HepG2 (cell line): ENCODE measurements at regions not wholly inside any gene's neighbourhood (a gene's known extent, or its start where the extent isn't known, plus 50 kb on each side); places are given as distances from the start of the nearest gene placed in this dataset.

Experiments used
- ATRX ChIP-seq: sonication (generic); formaldehyde crosslinking; IDR thresholded peaks from 2 replicates; pipeline ENCODE4 v1.4.0; 2020; ENCODE audit warnings: missing genetic modification reagents, borderline replicate concordance
- HNF4G ChIP-seq, 2 experiments: sonication (generic) in 1 of 2; formaldehyde crosslinking in 1 of 2; IDR thresholded peaks; 2 replicates each; pipeline versions ENCODE4 v1.4.0 to v1.6.1; 2011 to 2020; ENCODE audit warnings: borderline replicate concordance in 2 of 2, low read depth in 2 of 2, mild to moderate bottlenecking in 2 of 2, low read length in 1 of 2, missing genetic modification reagents in 1 of 2, moderate library complexity in 1 of 2
- MXD3 ChIP-seq: IDR thresholded peaks from 2 replicates; pipeline ENCODE4 v1.6.1; 2016; ENCODE audit warnings: mild to moderate bottlenecking, missing biosample characterization, missing genetic modification reagents
- NBN ChIP-seq: fragments of 450-650 bp; conservative IDR thresholded peaks from 2 replicates; pipeline ENCODE4 v1.6.1; 2017
- PAF1 ChIP-seq: IDR thresholded peaks from 2 replicates; pipeline ENCODE4 v1.6.1; 2016; ENCODE audit warnings: missing genetic modification reagents, missing compliant biosample characterization
- ZMAT3 ChIP-seq: sonication (generic); formaldehyde crosslinking; conservative IDR thresholded peaks from 2 replicates; pipeline ENCODE4 v1.7.0; 2021; ENCODE audit warnings: missing genetic modification reagents
- ZNF276 ChIP-seq: sonication (generic); formaldehyde crosslinking; IDR thresholded peaks from 2 replicates; pipeline ENCODE4 v1.4.0; 2020; ENCODE audit warnings: mild to moderate bottlenecking, low read depth, missing genetic modification reagents
- ZNF451 ChIP-seq: sonication (generic); formaldehyde crosslinking; IDR thresholded peaks from 2 replicates; pipeline ENCODE4 v1.5.0; 2020; ENCODE audit warnings: mild to moderate bottlenecking, missing genetic modification reagents
- ZNF737 ChIP-seq: sonication (generic); formaldehyde crosslinking; IDR thresholded peaks from 2 replicates; pipeline ENCODE4 v1.5.0; 2020; ENCODE audit warnings: missing genetic modification reagents, mild to moderate bottlenecking, borderline replicate concordance
- ZNF75D ChIP-seq: sonication (generic); formaldehyde crosslinking; IDR thresholded peaks from 2 replicates; pipeline ENCODE4 v1.8.1; 2023; ENCODE audit warnings: missing genetic modification reagents, mild to moderate bottlenecking, borderline replicate concordance
- TF ChIP-seq, protein P1 (sequence below): sonication (generic); formaldehyde crosslinking; IDR thresholded peaks from 2 replicates; pipeline ENCODE4 v1.5.1; 2020; ENCODE audit warnings: missing genetic modification reagents, mild to moderate bottlenecking, borderline replicate concordance
- TF ChIP-seq, protein P2 (sequence below): sonication (generic); formaldehyde crosslinking; IDR thresholded peaks from 2 replicates; pipeline ENCODE4 v1.4.0; 2020; ENCODE audit warnings: missing genetic modification reagents
- TF ChIP-seq, protein P3 (sequence below): sonication (generic); formaldehyde crosslinking; IDR thresholded peaks from 2 replicates; pipeline ENCODE4 v1.5.0; 2020; ENCODE audit warnings: missing genetic modification reagents, mild to moderate bottlenecking, borderline replicate concordance

- TF ChIP-seq, protein P1, sequence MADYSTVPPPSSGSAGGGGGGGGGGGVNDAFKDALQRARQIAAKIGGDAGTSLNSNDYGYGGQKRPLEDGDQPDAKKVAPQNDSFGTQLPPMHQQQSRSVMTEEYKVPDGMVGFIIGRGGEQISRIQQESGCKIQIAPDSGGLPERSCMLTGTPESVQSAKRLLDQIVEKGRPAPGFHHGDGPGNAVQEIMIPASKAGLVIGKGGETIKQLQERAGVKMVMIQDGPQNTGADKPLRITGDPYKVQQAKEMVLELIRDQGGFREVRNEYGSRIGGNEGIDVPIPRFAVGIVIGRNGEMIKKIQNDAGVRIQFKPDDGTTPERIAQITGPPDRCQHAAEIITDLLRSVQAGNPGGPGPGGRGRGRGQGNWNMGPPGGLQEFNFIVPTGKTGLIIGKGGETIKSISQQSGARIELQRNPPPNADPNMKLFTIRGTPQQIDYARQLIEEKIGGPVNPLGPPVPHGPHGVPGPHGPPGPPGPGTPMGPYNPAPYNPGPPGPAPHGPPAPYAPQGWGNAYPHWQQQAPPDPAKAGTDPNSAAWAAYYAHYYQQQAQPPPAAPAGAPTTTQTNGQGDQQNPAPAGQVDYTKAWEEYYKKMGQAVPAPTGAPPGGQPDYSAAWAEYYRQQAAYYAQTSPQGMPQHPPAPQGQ = no peak
- TF ChIP-seq ZNF75D (CRISPR knock-in tag) (no peak), MXD3 (CRISPR knock-in tag) (no peak), ZNF276 (CRISPR knock-in tag) (no peak), ZNF737 (CRISPR knock-in tag) (no peak), NBN (no peak), HNF4G (IDR thresholded peaks at IDR 0.05; ENCODE audit: borderline replicate concordance, low read depth, low read length) (no peak), HNF4G (CRISPR knock-in tag; IDR thresholded peaks at IDR 0.05; ENCODE audit: borderline replicate concordance, low read depth) (no peak), PAF1 (CRISPR knock-in tag) (no peak), ATRX (CRISPR knock-in tag) (no peak), ZMAT3 (no peak), ZNF451 (CRISPR knock-in tag) (no peak)
- TF ChIP-seq, protein P2, sequence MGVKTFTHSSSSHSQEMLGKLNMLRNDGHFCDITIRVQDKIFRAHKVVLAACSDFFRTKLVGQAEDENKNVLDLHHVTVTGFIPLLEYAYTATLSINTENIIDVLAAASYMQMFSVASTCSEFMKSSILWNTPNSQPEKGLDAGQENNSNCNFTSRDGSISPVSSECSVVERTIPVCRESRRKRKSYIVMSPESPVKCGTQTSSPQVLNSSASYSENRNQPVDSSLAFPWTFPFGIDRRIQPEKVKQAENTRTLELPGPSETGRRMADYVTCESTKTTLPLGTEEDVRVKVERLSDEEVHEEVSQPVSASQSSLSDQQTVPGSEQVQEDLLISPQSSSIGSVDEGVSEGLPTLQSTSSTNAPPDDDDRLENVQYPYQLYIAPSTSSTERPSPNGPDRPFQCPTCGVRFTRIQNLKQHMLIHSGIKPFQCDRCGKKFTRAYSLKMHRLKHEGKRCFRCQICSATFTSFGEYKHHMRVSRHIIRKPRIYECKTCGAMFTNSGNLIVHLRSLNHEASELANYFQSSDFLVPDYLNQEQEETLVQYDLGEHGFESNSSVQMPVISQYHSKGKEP (CRISPR knock-in tag) = no peak
- TF ChIP-seq, protein P3, sequence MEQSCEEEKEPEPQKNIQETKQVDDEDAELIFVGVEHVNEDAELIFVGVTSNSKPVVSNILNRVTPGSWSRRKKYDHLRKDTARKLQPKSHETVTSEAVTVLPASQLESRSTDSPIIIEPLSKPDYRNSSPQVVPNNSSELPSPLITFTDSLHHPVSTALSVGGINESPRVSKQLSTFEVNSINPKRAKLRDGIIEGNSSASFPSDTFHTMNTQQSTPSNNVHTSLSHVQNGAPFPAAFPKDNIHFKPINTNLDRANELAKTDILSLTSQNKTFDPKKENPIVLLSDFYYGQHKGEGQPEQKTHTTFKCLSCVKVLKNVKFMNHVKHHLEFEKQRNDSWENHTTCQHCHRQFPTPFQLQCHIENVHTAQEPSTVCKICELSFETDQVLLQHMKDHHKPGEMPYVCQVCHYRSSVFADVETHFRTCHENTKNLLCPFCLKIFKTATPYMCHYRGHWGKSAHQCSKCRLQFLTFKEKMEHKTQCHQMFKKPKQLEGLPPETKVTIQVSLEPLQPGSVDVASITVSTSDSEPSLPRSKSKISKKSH (CRISPR knock-in tag) = no peak
Measured at GRCh38 chr3:104785947-104786346, 580.8 kb upstream of the ALCAM start (continued).
